ENCODE measurements at regions not wholly inside any gene's neighbourhood (a gene's known extent, or its start where the extent isn't known, plus 50 kb on each side); places are given as distances from the start of the nearest gene placed in this dataset.

- Mint-ChIP-seq H3K4me1 (no peaks in the 10 kb centered on the region), H3K27ac (no peak overlapping the region), H3K9me3 (peaks cover 2% of the 10 kb centered on the region), H3K27me3 (ENCODE audit: low read depth) (peaks cover 29% of the 10 kb centered on the region), H3K36me3 (ENCODE audit: low read depth) (no peaks in the 10 kb centered on the region), H3K4me3 (no peak overlapping the region)
- TF ChIP-seq, protein P1, sequence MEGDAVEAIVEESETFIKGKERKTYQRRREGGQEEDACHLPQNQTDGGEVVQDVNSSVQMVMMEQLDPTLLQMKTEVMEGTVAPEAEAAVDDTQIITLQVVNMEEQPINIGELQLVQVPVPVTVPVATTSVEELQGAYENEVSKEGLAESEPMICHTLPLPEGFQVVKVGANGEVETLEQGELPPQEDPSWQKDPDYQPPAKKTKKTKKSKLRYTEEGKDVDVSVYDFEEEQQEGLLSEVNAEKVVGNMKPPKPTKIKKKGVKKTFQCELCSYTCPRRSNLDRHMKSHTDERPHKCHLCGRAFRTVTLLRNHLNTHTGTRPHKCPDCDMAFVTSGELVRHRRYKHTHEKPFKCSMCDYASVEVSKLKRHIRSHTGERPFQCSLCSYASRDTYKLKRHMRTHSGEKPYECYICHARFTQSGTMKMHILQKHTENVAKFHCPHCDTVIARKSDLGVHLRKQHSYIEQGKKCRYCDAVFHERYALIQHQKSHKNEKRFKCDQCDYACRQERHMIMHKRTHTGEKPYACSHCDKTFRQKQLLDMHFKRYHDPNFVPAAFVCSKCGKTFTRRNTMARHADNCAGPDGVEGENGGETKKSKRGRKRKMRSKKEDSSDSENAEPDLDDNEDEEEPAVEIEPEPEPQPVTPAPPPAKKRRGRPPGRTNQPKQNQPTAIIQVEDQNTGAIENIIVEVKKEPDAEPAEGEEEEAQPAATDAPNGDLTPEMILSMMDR (IDR thresholded peaks at IDR 0.05; ENCODE audit: unreplicated experiment in 3 of 3): no peak
These were observed 350.7 kb upstream of the MGMT start for GRCh38 chr10:129116371-129116770.

GRCh38 chr10:129120441-129120840, 346.6 kb upstream of the MGMT start:
- Mint-ChIP-seq H3K4me1 (no peaks in the 10 kb centered on the region), H3K36me3 (ENCODE audit: low read depth) (no peaks in the 10 kb centered on the region), H3K9me3 (peaks cover 5% of the 10 kb centered on the region), H3K4me3 (no peak overlapping the region), H3K27ac (no peak overlapping the region), H3K27me3 (ENCODE audit: low read depth) (peaks cover 12% of the 10 kb centered on the region)
- TF ChIP-seq, protein P1 (IDR thresholded peaks at IDR 0.05; ENCODE audit: unreplicated experiment in 3 of 3): no peak

- Mint-ChIP-seq H3K4me3 (no peak overlapping the region), H3K27me3 (ENCODE audit: low read depth) (peaks cover under 1% of the 10 kb centered on the region), H3K4me1 (no peaks in the 10 kb centered on the region), H3K27ac (no peak overlapping the region), H3K36me3 (ENCODE audit: low read depth) (no peaks in the 10 kb centered on the region), H3K9me3 (peaks cover 5% of the 10 kb centered on the region)
- TF ChIP-seq, protein P1 (IDR thresholded peaks at IDR 0.05; ENCODE audit: unreplicated experiment in 3 of 3): no peak
These were observed 344.2 kb upstream of the MGMT start for GRCh38 chr10:129122846-129123245.

GRCh38 chr10:129123428-129123827, 343.6 kb upstream of the MGMT start:
- Mint-ChIP-seq H3K9me3 (peaks cover 5% of the 10 kb centered on the region), H3K36me3 (ENCODE audit: low read depth) (no peaks in the 10 kb centered on the region), H3K27me3 (ENCODE audit: low read depth) (peaks cover 6% of the 10 kb centered on the region), H3K4me1 (no peaks in the 10 kb centered on the region), H3K4me3 (no peak overlapping the region), H3K27ac (no peak overlapping the region)
- TF ChIP-seq, protein P1 (IDR thresholded peaks at IDR 0.05; ENCODE audit: unreplicated experiment in 3 of 3): no peak

DNA sequence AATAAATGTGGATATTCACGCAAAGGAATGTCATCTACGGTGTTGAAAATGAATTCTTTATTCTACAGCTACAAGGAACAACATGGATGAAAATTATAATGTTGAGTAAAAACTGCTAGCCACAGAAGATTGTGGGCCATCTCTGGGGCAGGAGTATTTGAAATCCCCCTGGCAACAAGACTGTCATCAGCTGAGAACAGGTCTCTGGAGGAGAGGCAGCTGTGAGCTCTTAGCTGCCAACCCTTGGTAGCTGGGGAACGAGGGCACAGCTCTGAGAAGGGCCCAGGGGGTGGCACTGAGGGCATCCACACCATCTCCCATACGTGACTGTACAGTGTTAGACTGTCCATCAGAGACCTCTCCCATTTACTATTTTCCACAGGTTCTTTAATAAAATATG, 340.1 kb upstream of the MGMT start:
- no peaks in the 10 kb centered on the region for H3K36me3 Mint-ChIP-seq (ENCODE audit: low read depth)
- H3K27me3 Mint-ChIP-seq (ENCODE audit: low read depth): peaks cover 33% of the 10 kb centered on the region
- H3K9me3 Mint-ChIP-seq: peaks cover 5% of the 10 kb centered on the region
- no peak overlapping the region for H3K4me3 Mint-ChIP-seq
- H3K27ac Mint-ChIP-seq: no peak overlapping the region
- peaks cover 9% of the 10 kb centered on the region for H3K4me1 Mint-ChIP-seq
- TF ChIP-seq, protein P1 (IDR thresholded peaks at IDR 0.05; ENCODE audit: unreplicated experiment in 3 of 3): no peak

- peak overlapping the region in 2 of 3 experiments; percentile 55 to 67 for H3K27ac Mint-ChIP-seq
- TF ChIP-seq, protein P1 (IDR thresholded peaks at IDR 0.05; ENCODE audit: unreplicated experiment in 3 of 3): no peak
- peaks cover 69% of the 10 kb centered on the region for H3K27me3 Mint-ChIP-seq (ENCODE audit: low read depth)
- H3K4me1 Mint-ChIP-seq: peaks cover 34% of the 10 kb centered on the region
- H3K36me3 Mint-ChIP-seq (ENCODE audit: low read depth): no peaks in the 10 kb centered on the region
- no peak overlapping the region for H3K4me3 Mint-ChIP-seq
- no peaks in the 10 kb centered on the region for H3K9me3 Mint-ChIP-seq
These were observed 335.4 kb upstream of the MGMT start for GRCh38 chr10:129131457-129132132.
